ENCODE measurements at regions not wholly inside any gene's neighbourhood (a gene's known extent, or its start where the extent isn't known, plus 50 kb on each side); places are given as distances from the start of the nearest gene placed in this dataset.

DNA sequence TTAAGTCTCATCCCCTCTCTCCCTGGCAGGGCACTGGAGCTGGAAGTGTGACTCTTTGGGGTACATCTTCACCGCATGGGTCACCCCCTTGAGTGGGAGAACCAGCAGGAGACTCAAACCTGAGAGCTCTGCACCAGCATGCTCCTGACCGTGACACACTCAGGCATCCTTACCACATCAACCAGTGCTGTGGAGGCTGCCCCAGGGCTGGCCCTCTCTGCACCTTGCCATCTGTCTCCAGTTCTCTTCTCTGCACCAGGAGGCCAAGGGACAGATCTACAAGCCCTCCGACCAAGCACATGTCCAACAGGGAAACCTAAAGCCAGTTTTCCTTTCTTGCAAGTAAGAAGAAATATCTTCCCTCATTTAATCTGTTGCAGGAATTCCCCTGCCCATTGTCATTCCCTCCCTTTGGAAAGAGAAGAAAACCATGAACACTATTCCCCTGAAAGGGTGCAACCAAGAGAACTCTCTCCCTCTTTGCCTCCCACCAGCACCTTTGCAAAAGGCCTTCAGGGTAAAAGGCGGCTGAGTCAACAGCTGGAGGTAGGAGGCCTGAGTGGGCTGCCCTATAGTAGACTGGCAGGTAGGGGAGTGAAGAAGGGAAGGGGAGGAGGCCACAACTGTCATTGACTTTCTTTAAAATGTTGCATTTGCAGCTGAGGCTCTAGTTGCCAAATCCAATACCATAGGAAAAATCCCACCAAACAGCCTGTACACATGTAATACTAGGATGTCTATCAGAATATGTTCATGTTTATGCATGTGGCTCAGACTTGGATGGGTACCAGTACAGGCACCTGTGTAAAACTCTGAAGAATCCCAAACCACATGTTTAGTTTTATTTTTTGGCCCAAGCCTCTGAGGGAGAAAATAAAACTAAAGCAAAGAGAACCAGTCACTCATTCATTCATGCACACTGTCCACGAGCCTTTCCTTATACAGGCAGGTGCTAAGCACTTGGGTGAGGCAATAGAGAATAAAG, 117.0 kb downstream of the WT1 start:
- no peak for DNase-seq
- Histone ChIP-seq H3K27me3 (replicated peaks) (no peaks in the 10 kb centered on the region), H3K27ac (no peak overlapping the region), H3K36me3 (replicated peaks) (no peaks in the 10 kb centered on the region), H3K4me3 (ENCODE audit: low read depth, low read length) (no peak overlapping the region)
- TF ChIP-seq CTCF (IDR thresholded peaks at IDR 0.05; ENCODE audit: low read depth, low read length, missing control alignments), result no peak
- in situ Hi-C loops (cut with HindIII; ENCODE audit: low pct_ligation_motif_present, low sequenced_read_pairs), result no loop called here

- in situ Hi-C loops (cut with HindIII; ENCODE audit: low pct_ligation_motif_present, low sequenced_read_pairs), result no loop called here
- DNase-seq, result no peak
- no peak overlapping the region for H3K27ac ChIP-seq
- no peaks in the 10 kb centered on the region for H3K36me3 ChIP-seq (replicated peaks)
- H3K27me3 ChIP-seq (replicated peaks), result no peaks in the 10 kb centered on the region
- H3K4me3 ChIP-seq (ENCODE audit: low read depth, low read length), result no peak overlapping the region
- TF ChIP-seq CTCF (IDR thresholded peaks at IDR 0.05; ENCODE audit: low read depth, low read length, missing control alignments), result no peak
Measured at GRCh38 chr11:32323814-32324130, 111.6 kb downstream of the WT1 start.

DNA sequence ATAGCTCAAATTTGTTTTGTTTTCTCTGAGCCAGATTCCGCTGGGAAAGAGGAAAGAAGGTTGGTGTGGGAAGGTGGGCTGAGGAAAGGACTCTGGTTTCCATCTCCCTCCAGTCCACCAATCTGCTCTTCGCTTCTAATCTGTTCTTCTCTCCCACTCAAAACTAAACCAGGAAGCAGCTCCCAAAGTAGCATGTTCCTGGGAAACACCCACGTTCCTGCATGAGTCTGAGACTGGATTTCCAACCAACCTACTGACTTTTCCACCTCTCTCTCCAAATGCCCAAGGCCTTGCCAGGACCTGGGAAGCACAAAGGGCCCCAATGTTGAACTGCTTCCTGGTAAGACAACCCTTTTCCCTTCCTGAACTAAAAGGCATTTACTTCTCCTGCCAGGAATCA, 110.2 kb downstream of the WT1 start:
- in situ Hi-C loops (cut with HindIII; ENCODE audit: low pct_ligation_motif_present, low sequenced_read_pairs), result no loop called here
- no peaks in the 10 kb centered on the region for H3K36me3 ChIP-seq (replicated peaks)

DNA sequence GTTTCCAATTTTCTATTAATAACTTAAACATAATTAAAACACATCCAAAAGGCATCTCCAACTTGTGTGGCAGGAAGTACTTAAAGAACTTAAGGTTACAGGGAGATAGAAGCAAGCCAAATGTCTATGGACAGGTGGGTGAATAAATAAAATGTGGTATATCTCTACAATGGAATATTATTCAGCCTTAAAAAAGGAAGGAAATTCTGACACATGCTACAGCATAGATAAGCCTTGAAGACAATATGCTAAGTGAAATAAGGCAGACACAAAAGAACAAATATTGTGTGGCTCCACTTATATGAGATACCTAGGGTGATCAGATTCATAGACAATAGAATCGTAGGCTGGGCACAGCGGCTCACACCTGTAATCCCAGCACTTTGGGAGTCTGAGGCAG, 109.6 kb downstream of the WT1 start:
- H3K4me3 ChIP-seq (ENCODE audit: low read depth, low read length), result no peak overlapping the region
- no peak for TF ChIP-seq CTCF (IDR thresholded peaks at IDR 0.05; ENCODE audit: low read depth, low read length, missing control alignments)
- H3K36me3 ChIP-seq (replicated peaks), result no peaks in the 10 kb centered on the region
- H3K27ac ChIP-seq, result no peak overlapping the region
- no peak for DNase-seq
- H3K27me3 ChIP-seq (replicated peaks), result no peaks in the 10 kb centered on the region
- in situ Hi-C loops (cut with HindIII; ENCODE audit: low pct_ligation_motif_present, low sequenced_read_pairs), result no loop called here

More for the DNA sequence above, 110.2 kb downstream of the WT1 start:
- no peak for DNase-seq
- TF ChIP-seq CTCF (IDR thresholded peaks at IDR 0.05; ENCODE audit: low read depth, low read length, missing control alignments), result no peak
- Histone ChIP-seq H3K27me3 (replicated peaks) (no peaks in the 10 kb centered on the region), H3K27ac (no peak overlapping the region), H3K4me3 (ENCODE audit: low read depth, low read length) (no peak overlapping the region)

GRCh38 chr11:32326522-32326921, 108.8 kb downstream of the WT1 start:
- Histone ChIP-seq H3K36me3 (replicated peaks) (no peaks in the 10 kb centered on the region), H3K27me3 (replicated peaks) (no peaks in the 10 kb centered on the region), H3K4me3 (ENCODE audit: low read depth, low read length) (no peak overlapping the region), H3K27ac (no peak overlapping the region)
- no peak for TF ChIP-seq CTCF (IDR thresholded peaks at IDR 0.05; ENCODE audit: low read depth, low read length, missing control alignments)
- no peak for DNase-seq
- in situ Hi-C loops (cut with HindIII; ENCODE audit: low pct_ligation_motif_present, low sequenced_read_pairs), result no loop called here

DNA sequence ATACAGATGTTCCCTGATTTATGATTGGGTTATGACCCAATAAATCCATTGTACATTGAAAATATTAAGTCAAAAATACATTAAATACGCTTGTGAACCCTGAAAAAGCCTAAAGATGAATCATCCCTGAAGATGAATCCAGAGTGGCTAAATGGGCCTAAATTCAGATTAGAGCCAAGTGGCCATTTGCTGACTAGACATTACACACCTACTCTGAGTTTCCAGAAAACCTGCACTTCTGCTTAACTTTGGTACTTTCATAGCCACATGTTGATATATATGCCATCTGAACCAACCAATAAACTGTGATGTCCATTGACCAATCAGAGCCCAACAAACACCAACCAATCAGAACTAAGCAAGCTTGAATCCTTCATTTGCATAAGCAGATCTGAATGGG, 106.9 kb downstream of the WT1 start:
- DNase-seq, result no peak
- no peak for TF ChIP-seq CTCF (IDR thresholded peaks at IDR 0.05; ENCODE audit: low read depth, low read length, missing control alignments)
- in situ Hi-C loops (cut with HindIII; ENCODE audit: low pct_ligation_motif_present, low sequenced_read_pairs), result no loop called here

More for the DNA sequence above, 106.9 kb downstream of the WT1 start:
- Histone ChIP-seq H3K27me3 (replicated peaks) (no peaks in the 10 kb centered on the region), H3K4me3 (ENCODE audit: low read depth, low read length) (no peak overlapping the region), H3K36me3 (replicated peaks) (no peaks in the 10 kb centered on the region), H3K27ac (no peak overlapping the region)
